DMS114 treated with DMSO at 0.1 percent for 48 hours (cell line): ENCODE measurements at regions not wholly inside any gene's neighbourhood (a gene's known extent, or its start where the extent isn't known, plus 50 kb on each side); places are given as distances from the start of the nearest gene placed in this dataset.
"Not testable (repeated sequence)": the region's sequence is repeated elsewhere in the genome, so short reads cannot be mapped to it uniquely, and the experiment has no call there.

Experiments used
- DNase-seq: peaks from one replicate; lab custom pipeline; 2025; ENCODE audit not compliant: unreplicated experiment; lab: John Stamatoyannopoulos, UW

GRCh38 chr5:155684417-155684816 lies 642.5 kb upstream of the SGCD start:
- DNase-seq = no peak

GRCh38 chr5:155686131-155686530 lies 640.8 kb upstream of the SGCD start:
- DNase-seq = no peak

- no peak for DNase-seq
These were observed 637.6 kb upstream of the SGCD start for GRCh38 chr5:155689406-155689805.

GRCh38 chr5:155696362-155696761 lies 630.6 kb upstream of the SGCD start:
- DNase-seq = no peak

- no peak for DNase-seq
These were observed 629.7 kb upstream of the SGCD start for GRCh38 chr5:155697236-155697635.

GRCh38 chr5:155699385-155699784 lies 627.6 kb upstream of the SGCD start:
- DNase-seq = no peak

GRCh38 chr5:155700333-155700732 lies 626.6 kb upstream of the SGCD start:
- no peak for DNase-seq

- no peak for DNase-seq
These were observed 615.1 kb upstream of the SGCD start for GRCh38 chr5:155711882-155712281.

GRCh38 chr5:155714435-155714834 lies 612.5 kb upstream of the SGCD start:
- DNase-seq = not testable (repeated sequence)

GRCh38 chr5:155726267-155726666 lies 600.7 kb upstream of the SGCD start:
- DNase-seq = no peak

- DNase-seq = no peak
These were observed 599.3 kb upstream of the SGCD start for GRCh38 chr5:155727512-155728145.

- DNase-seq = no peak
These were observed 598.7 kb upstream of the SGCD start for GRCh38 chr5:155728146-155728856.

- DNase-seq = no peak
These were observed 597.9 kb upstream of the SGCD start for GRCh38 chr5:155728857-155729683.

- DNase-seq = no peak
These were observed 597.3 kb upstream of the SGCD start for GRCh38 chr5:155729684-155730059.

GRCh38 chr5:155732587-155733376 lies 594.2 kb upstream of the SGCD start:
- no peak for DNase-seq

GRCh38 chr5:155733935-155734334 lies 593.0 kb upstream of the SGCD start:
- DNase-seq = no peak

GRCh38 chr5:155735388-155735787 lies 591.6 kb upstream of the SGCD start:
- no peak for DNase-seq

GRCh38 chr5:155738616-155739015 lies 588.3 kb upstream of the SGCD start:
- DNase-seq = no peak

GRCh38 chr5:155746367-155747038 lies 580.5 kb upstream of the SGCD start:
- no peak for DNase-seq

GRCh38 chr5:155750101-155750500 lies 576.9 kb upstream of the SGCD start:
- no peak for DNase-seq

GRCh38 chr5:155750571-155750970 lies 576.4 kb upstream of the SGCD start:
- no peak for DNase-seq
